ENCODE measurements at regions not wholly inside any gene's neighbourhood (a gene's known extent, or its start where the extent isn't known, plus 50 kb on each side); places are given as distances from the start of the nearest gene placed in this dataset.

- no peak for TF ChIP-seq CTCF (conservative IDR thresholded peaks at IDR 0.05; ENCODE audit: low read depth, low read length)
- TF ChIP-seq EZH2 (IDR thresholded peaks at IDR 0.05; ENCODE audit: low read length, unreplicated experiment) = no peak
Measured at GRCh38 chr6:144724818-144725217, 439.7 kb downstream of the UTRN start.

Measured in PC-3 (cell line).